ENCODE measurements at regions not wholly inside any gene's neighbourhood (a gene's known extent, or its start where the extent isn't known, plus 50 kb on each side); places are given as distances from the start of the nearest gene placed in this dataset.

- DNase-seq, result no peak
Observed at GRCh38 chr2:205902041-205902899, 183.7 kb downstream of the INO80D start.

GRCh38 chr2:205901491-205901890 lies 184.5 kb downstream of the INO80D start:
- DNase-seq, result no peak

- DNase-seq, result no peak
Observed at GRCh38 chr2:205898744-205899143, 187.2 kb downstream of the INO80D start.

DNA sequence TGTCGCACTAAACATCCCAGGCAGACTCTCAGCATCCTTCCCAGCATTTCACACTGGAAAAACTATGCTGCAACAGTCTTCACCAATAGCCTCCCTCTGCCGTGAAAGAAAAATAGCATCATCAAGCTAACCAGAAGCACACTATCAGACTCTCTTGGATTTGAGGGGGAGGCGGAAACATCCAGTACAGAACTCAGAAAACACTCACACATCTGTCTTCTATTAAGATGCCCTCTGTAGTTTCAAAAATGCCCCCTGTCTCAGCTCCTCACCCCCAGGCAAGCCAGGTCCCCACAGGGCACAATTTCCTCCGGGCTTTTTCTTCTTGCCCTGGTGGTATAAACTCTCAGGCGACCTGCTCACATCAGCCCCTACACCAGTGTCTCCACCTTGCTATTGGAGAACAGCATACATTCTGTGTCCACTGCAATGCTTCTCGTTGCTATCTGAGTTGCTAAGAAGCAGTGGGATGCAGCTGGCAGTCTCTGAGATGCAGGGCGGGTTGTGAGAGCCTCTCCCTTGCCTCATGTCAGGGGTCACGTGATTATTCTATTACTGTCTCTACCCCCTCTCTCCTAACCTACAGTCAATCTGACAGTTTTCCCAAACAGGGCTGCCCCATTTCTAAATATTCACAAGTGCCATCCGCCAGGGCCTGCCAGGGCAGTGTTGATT lies 189.9 kb downstream of the INO80D start:
- no peak for DNase-seq

DNA sequence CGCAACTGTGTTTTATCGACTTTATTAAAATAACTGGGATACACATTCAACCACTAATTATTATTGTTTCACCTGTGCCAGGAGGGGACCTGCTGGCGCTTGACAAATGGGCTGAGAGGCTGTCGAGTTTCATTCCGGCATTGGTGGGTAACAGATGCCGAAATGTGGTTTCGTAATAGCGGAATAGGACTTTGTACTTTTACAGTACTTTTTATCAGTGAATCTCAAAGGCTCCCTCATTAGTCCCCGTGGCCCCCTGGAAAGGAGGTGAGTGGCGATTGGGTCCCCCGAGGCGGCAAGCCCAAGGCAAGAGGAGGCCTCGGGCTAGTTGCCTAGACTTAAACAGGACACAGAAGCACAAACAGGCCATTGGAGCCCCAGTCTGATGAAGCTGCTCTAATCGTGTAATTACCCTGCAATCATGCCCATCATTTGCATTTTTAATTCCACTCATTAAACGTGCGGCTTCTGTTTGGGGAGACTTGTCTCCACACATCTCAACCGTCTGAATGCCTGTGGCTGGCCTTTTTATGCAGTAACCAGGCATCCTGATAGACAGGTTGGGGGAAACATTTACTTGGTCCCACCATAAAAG lies 193.2 kb downstream of the INO80D start:
- peak; percentile 59 for DNase-seq

DNA sequence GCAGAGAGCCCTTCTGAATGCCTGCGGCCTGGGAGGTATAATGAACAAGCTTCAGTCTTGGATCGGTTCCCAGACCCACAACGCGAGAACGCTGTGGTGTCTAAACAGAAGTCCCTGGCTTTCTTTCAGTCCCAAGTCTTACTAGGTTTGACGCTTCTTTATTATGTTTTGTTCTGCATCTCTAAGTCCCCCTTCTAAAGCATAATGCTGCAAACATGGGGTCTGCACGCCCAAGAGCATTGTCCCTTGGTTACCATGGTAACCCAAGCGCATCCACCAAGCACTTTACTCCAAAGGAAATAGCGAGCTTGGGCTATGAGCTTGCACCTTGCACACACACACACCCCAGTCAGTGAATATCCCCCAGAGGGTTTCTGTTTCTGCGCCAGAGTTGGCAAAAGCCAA lies 193.7 kb downstream of the INO80D start:
- peak; percentile 59 for DNase-seq

DNA sequence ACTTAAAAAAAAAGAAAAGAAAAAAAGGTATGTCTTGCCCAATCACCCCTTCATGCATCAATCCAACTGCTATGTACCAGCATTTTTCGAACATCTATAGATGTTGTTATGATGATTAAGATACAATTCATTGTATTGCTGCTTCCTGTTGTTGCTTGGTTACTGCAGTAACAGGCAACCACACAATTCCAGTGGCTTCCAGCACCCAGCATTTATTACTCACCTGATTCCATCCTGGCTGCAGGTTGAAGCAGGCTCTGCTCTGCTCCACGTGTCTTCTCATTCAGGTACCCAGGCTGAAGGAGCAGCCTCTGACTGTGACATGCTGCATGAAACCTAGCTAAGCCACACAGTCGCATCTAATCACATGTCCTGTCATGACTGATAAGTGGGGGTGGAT lies 196.9 kb downstream of the INO80D start:
- DNase-seq, result no peak

DNA sequence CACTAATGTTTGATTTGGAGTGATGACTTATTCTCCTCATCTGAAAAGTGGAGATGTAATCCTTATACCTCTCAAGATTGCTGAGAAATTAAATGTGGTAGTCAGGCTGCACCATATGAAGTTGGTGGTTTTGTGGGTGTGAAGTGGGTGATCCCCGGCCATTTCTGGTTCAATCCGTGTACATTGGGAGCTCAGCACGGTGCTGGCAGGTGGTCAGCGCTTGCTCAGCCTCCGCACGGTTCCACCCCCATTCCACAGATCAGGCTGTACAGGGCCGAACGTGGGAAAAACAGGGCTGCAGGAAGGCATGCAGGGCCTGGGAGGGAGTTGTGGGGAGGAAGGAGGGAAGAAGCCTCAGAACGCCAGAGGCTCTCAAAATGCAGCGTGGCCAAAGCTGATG lies 198.3 kb downstream of the INO80D start:
- DNase-seq, result no peak

DNA sequence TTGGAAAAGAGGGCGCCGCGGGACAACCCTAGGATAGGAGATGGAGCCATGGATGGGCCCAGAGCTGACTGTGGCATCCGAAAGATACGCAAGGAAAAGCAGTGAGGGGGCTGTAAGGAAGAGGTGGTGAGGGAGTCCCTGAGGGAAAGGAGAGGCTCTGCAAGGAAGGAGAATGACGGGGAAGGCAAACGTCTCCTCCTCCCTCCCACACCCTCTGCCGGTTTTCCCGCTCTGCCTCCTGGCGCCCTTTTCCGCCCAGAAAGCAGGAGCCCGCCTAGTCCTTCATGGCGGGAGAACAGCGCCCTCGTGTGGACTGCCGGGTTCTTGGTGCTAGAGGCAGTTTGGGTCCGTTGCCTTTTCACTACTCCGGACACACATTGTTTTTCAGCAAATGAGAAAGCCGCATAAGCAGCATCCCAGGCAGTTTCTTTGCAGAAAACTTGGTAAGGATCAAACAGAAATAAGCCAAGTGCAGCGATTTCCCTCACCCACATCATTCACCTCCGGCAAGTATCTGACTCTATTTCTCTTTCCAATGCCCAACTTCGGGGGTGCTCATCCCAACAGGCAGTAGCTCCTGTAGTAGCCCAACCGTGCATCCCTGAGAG lies 200.4 kb downstream of the INO80D start:
- DNase-seq, result peak; percentile 85

DNA sequence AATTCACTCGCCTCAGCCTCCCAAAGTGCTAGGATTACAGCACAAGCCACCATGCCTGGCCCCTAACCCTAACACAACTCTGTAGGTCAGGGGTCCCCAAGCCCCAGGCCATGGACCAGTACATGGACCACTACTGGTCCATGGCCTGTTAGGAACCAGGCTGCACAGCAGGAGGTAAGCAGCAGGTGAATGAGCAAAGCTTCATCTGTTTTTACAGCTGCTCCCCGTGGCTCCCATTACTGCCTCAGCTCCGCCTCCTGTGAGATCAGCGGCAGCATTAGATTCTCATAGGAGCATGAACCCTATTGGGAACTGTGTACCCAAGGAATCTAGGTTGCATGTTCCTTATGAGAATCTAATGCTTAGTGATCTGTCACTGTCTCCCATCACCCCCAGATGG lies 201.7 kb downstream of the NRP2 start:
- no peak for DNase-seq

DNA sequence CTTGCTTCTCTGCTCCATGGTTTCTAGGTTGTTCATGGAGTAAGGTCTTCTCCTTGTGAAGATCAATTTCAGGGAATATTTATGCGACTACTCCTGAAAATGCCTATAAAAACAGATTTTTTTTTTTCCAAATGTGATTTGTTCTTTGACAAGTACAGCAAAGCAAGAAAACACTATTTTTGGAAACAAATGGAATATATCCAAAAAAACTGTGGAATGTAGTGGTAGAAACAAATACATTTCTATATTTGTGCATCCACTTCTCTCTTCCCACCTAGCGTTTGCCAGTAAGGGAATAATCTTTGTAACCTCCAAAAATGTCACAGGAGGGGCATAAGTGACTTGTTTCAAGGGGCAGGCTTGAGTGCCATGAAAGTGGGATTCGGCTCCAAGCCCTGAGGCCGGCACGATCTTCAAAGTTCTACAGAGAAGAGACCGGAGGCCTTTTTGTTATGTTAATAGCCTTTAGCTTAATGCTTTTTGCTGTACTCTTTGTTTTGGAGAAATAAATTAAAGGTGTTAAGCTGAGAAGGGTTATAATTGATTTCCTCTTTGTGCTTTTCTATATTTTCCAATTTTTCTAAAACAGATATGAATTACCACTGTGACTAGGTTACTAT lies 200.6 kb downstream of the NRP2 start:
- no peak for DNase-seq

DNA sequence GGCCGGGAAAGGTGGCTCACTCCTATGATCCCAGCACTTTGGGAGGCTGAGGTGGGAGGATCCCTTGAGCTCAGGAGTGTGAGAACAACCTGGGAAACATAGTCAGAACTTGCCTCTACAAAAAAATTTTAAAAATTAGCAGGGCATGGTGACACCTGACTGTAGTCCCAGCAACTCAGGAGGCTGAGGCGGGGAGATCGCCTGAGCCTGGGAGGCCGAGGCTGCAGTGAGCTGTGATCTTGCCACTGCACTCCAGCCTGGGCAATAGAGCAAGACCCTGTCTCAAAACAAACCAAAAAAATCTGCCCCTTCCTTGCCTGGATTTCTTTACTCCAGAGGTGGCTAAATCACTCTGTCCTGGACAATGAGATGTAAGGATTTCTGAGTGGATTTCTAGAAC lies 197.7 kb downstream of the NRP2 start:
- DNase-seq, result no peak

GRCh38 chr2:205878999-205879762 lies 196.9 kb downstream of the NRP2 start:
- DNase-seq, result no peak

GRCh38 chr2:205877496-205877895 lies 195.2 kb downstream of the NRP2 start:
- no peak for DNase-seq

- DNase-seq, result no peak
Observed at GRCh38 chr2:205876127-205876526, 193.8 kb downstream of the NRP2 start.

DNA sequence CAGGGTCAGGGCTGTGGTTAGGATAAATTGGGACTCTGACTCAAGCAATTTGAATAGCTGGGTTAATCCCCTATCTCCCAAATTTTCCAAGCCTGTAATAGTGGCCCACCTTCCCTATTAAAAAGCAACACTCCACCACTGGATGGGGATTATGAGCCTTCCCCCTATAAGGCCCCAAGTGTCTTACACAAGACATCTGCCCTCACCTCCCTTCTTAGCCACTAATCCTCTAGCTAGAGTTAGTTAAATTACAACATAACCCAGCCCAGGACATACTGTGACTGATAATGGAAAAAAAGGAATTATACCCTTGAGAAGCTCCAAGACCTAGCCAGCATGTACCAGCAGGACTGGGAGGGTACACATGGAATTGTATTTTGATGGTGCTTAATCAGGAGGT lies 190.4 kb downstream of the NRP2 start:
- no peak for DNase-seq

DNA sequence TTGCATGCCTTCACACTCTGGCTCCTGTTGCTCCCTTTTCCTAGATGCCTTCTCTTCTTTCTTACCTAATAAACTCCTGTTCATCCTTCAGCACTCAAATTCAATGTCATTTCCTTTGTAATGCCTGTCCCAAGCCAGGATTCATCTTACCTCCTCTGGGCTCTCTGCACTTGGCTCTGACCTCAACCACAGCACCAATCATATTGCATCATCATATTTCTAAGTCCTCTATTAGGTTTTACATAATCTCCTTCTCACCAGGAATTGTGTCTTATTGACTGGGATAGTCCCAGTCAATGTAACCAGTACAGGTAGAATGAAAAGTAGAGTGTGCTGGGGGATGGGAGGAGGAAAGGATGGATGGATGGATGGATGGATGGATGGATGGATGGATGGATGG lies 187.1 kb downstream of the NRP2 start:
- no peak for DNase-seq

GRCh38 chr2:205868773-205869333 lies 186.6 kb downstream of the NRP2 start:
- DNase-seq, result no peak

DNA sequence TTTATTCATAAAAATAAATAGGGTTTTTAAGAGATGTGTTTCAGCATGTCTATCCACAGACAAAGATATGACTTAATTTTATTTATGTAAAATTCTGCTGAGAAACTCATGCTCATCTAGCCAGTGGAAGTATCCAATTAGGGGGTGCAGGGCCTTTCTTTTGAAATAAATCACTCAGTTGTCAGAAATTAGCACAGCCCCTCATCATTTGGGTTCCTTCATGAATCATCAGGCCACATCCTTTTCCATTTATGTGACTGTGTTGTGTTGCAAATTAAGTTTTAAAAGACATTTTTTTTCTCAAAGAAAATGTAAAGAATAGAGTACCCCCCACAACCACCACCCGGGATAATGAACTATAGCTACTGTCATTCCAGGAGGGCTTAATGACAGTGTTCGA lies 185.8 kb downstream of the NRP2 start:
- DNase-seq, result no peak

DNA sequence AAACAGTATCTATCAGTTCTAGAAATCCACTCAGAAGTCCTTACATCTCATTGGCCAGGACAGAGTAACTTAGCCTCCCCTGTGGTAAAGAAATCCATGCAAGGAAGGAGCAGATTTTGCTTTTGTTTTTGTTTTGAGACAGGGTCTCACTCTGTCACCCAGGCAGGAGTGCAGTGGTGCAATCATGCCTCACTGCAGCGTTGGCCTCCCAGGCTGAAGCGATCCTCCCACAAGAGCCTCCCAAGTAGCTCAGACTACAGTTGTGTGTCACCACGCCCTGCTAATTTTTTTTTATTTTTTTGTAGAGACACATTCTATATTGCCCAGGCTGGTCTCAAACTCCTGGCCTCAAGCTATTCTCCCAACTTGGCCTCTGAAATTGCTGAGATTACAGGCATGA lies 185.1 kb downstream of the NRP2 start:
- no peak for DNase-seq

DNA sequence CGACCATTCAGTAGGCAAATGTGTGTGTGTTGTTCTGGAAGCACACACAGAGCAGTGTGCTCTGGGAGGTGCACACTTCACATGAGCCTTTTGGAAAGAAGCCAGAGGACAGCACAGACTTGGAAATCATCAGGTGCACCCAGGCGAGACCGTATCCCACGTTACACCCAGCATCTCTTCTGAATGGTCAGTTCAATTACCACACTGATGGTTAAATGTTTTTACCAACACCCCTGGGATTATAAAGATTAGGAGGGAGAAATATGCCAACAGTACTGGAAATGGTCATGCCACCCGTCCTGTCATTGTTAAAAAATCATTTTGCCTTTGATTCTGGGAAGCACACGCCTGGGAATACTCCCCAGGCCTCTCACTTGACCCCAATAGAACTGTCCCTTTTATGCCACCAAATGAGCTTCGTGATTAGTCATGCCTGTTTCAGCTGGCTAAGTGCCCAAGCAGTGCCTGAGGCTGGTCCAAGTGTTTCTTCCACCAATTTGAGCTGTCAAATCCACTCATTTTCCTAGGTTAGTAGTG lies 183.7 kb downstream of the NRP2 start:
- DNase-seq, result no peak

DNA sequence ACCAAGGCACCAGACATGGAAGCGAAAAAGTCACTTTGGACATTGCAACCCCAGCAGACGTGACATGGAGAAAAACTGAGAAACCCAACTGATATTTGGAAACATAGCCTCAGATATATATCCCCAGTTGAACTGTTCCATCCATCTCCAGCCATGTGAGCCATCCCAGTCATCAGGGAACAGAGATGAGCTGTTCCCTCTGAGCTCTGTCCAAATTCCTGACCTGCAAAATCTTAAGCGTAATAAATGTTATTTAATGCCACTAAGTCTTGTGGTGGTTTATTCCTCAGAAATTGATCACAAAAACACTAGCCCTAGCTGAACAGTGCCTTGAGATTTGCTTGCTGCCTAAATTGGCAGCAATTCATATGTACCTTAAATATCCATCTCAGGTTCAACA lies 182.8 kb downstream of the NRP2 start:
- no peak for DNase-seq
